ENCODE measurements at regions not wholly inside any gene's neighbourhood (a gene's known extent, or its start where the extent isn't known, plus 50 kb on each side); places are given as distances from the start of the nearest gene placed in this dataset.

DNA sequence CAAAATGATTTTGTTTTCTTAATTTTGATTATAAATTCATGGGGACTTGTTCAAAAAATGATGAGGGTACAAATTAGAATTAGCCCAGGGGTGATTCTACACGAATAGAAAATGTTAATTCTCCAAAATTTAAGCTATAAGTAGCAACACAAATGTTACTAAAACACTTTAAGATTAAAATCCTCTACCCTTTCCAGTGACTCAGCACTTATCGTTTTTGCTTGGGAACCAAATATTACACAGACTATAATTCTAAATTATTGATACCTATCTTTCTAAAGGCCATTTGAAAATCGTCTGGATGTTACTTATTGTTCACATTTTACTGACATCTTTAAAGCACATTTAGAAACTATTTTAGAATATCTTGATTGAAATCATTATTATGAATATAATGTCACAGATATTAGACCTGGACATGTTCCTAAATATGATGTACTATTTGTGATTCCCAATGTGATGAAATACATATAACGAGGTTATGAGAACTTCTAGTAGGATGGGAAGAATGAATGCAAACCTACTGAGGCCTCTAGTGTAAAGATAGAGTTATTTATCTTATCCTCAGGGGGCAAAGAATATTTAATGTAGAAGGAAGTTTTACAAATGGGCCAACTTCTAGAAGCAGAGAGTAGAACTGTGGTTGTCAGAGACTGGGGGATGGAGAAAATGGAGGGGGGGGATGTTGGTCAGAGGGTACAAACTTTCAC is 132.0 kb upstream of the TP63 start:
- TF ChIP-seq, protein P1, sequence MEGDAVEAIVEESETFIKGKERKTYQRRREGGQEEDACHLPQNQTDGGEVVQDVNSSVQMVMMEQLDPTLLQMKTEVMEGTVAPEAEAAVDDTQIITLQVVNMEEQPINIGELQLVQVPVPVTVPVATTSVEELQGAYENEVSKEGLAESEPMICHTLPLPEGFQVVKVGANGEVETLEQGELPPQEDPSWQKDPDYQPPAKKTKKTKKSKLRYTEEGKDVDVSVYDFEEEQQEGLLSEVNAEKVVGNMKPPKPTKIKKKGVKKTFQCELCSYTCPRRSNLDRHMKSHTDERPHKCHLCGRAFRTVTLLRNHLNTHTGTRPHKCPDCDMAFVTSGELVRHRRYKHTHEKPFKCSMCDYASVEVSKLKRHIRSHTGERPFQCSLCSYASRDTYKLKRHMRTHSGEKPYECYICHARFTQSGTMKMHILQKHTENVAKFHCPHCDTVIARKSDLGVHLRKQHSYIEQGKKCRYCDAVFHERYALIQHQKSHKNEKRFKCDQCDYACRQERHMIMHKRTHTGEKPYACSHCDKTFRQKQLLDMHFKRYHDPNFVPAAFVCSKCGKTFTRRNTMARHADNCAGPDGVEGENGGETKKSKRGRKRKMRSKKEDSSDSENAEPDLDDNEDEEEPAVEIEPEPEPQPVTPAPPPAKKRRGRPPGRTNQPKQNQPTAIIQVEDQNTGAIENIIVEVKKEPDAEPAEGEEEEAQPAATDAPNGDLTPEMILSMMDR (IDR thresholded peaks at IDR 0.05; ENCODE audit: insufficient read depth, low read length) = no peak
- TF ChIP-seq GABPA (IDR thresholded peaks at IDR 0.05; ENCODE audit: low read depth) (no peak), POLR2AphosphoS5 (IDR thresholded peaks at IDR 0.05; ENCODE audit: low read depth) (no peak)

Measured in HL-60 (cell line).